ENCODE measurements at regions not wholly inside any gene's neighbourhood (a gene's known extent, or its start where the extent isn't known, plus 50 kb on each side); places are given as distances from the start of the nearest gene placed in this dataset.

DNA sequence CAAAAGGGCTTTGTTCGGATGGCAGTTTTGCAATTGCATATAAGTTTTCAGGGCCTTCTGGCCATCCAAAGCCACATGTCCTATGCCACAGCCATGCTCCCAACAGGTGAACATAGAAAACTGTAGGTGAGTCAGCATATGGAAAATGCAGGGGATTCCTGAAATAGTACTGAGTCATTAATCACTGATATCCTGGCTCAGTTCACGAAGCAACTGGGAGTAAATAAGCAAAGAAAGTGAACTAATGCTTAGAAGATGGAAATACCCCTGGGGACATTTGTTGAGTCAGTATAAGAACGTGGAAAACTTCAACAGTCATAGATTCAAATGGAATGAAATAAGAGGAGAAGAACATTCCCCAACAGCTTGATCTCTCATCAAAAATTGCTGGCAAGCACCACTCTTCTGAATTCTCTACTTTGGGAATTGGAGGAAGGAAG is 148.9 kb upstream of the RUNX1 start:
- TF ChIP-seq EZH2 (IDR thresholded peaks at IDR 0.05; ENCODE audit: insufficient read depth, poor library complexity, severe bottlenecking): no peak
- TF ChIP-seq EZH2phosphoT487 (IDR thresholded peaks at IDR 0.05; ENCODE audit: insufficient read depth, low read depth): no peak
